Thoracic aorta (tissue), 2 donors: ENCODE measurements at regions not wholly inside any gene's neighbourhood (a gene's known extent, or its start where the extent isn't known, plus 50 kb on each side); places are given as distances from the start of the nearest gene placed in this dataset.

Experiments
- ATAC-seq: fragments of 150-250 bp; one replicate; pipeline ENCODE4 v1.8.0; 2017; ENCODE audit warnings: low read depth; ENCODE audit not compliant: insufficient number of reproducible peaks, low FRiP score
- DNase-seq: peaks from one replicate; pipeline ENCODE4 v3.0.0-alpha.2; 2020; ENCODE audit warnings: low spot score
- H3K27ac ChIP-seq, 2 donors: fragments of 200-600 bp; sonication (generic); 1 replicate in 1 of 2; 2 replicates in 1 of 2; pipeline ENCODE4 v1.5.1; 2016; ENCODE audit warnings: mild to moderate bottlenecking in 2 of 2, moderate library complexity in 2 of 2
- H3K27me3 ChIP-seq: fragments of 200-600 bp; sonication (generic); replicated peaks from 2 replicates; pipeline ENCODE4 v1.6.0; 2016; ENCODE audit warnings: mild to moderate bottlenecking; ENCODE audit not compliant: insufficient read depth
- H3K36me3 ChIP-seq: fragments of 200-600 bp; sonication (generic); one replicate; pipeline ENCODE4 v1.5.1; 2016
- H3K4me1 ChIP-seq, 2 donors: fragments of 200-600 bp; sonication (generic); 1 replicate in 1 of 2; 2 replicates in 1 of 2; pipeline versions ENCODE4 v1.5.1 to v1.6.0; 2016; ENCODE audit warnings: low read depth in 2 of 2, mild to moderate bottlenecking in 1 of 2; ENCODE audit not compliant: control insufficient read depth in 1 of 2
- H3K4me3 ChIP-seq: fragments of 200-600 bp; sonication (generic); 2 replicates; pipeline ENCODE4 v1.5.1; 2016; ENCODE audit warnings: mild to moderate bottlenecking
- H3K9me3 ChIP-seq: fragments of 200-600 bp; sonication (generic); 2 replicates; pipeline ENCODE4 v1.5.1; 2016
- CTCF ChIP-seq: fragments of 200-600 bp; sonication (generic); IDR thresholded peaks from one replicate; pipeline ENCODE4 v1.5.1; 2019; ENCODE audit warnings: antibody characterized with exemption

- no peaks in the 10 kb centered on the region for H3K4me1 ChIP-seq
- DNase-seq (no peak), ATAC-seq (no peak)
- H3K27me3 ChIP-seq = no peaks in the 10 kb centered on the region
- no peak for TF ChIP-seq CTCF
- H3K4me3 ChIP-seq = no peak overlapping the region
- no peak overlapping the region for H3K27ac ChIP-seq
- no peaks in the 10 kb centered on the region for H3K36me3 ChIP-seq
- H3K9me3 ChIP-seq = peaks cover 5% of the 10 kb centered on the region
Observed at GRCh38 chr18:1496096-1496495, 591.4 kb downstream of the ADCYAP1 start.

GRCh38 chr18:1498216-1498615, 593.5 kb downstream of the ADCYAP1 start:
- H3K4me3 ChIP-seq = no peak overlapping the region
- no peak for TF ChIP-seq CTCF
- no peaks in the 10 kb centered on the region for H3K9me3 ChIP-seq
- H3K27ac ChIP-seq = no peak overlapping the region
- no peaks in the 10 kb centered on the region for H3K36me3 ChIP-seq
- no peaks in the 10 kb centered on the region for H3K27me3 ChIP-seq
- ATAC-seq = no peak
- no peak for DNase-seq
- H3K4me1 ChIP-seq = no peaks in the 10 kb centered on the region

GRCh38 chr18:1499265-1499664, 594.6 kb downstream of the ADCYAP1 start:
- H3K4me3 ChIP-seq = no peak overlapping the region
- TF ChIP-seq CTCF = no peak
- H3K27ac ChIP-seq = no peak overlapping the region
- H3K27me3 ChIP-seq = no peaks in the 10 kb centered on the region
- no peaks in the 10 kb centered on the region for H3K36me3 ChIP-seq
- ATAC-seq = no peak
- H3K9me3 ChIP-seq = no peaks in the 10 kb centered on the region
- DNase-seq = no peak
- no peaks in the 10 kb centered on the region for H3K4me1 ChIP-seq

- H3K4me3 ChIP-seq = no peak overlapping the region
- H3K27ac ChIP-seq = no peak overlapping the region
- H3K27me3 ChIP-seq = no peaks in the 10 kb centered on the region
- no peaks in the 10 kb centered on the region for H3K9me3 ChIP-seq
- no peak for ATAC-seq
- no peaks in the 10 kb centered on the region for H3K4me1 ChIP-seq
- no peaks in the 10 kb centered on the region for H3K36me3 ChIP-seq
- no peak for DNase-seq
- TF ChIP-seq CTCF = no peak
Observed at GRCh38 chr18:1503847-1504246, 599.2 kb downstream of the ADCYAP1 start.

GRCh38 chr18:1505856-1506255, 601.2 kb downstream of the ADCYAP1 start:
- ATAC-seq = no peak
- H3K27me3 ChIP-seq = no peaks in the 10 kb centered on the region
- H3K4me1 ChIP-seq = no peaks in the 10 kb centered on the region
- no peaks in the 10 kb centered on the region for H3K9me3 ChIP-seq
- TF ChIP-seq CTCF = no peak
- H3K36me3 ChIP-seq = no peaks in the 10 kb centered on the region
- no peak overlapping the region for H3K4me3 ChIP-seq
- H3K27ac ChIP-seq = no peak overlapping the region
- no peak for DNase-seq
